ENCODE measurements at regions not wholly inside any gene's neighbourhood (a gene's known extent, or its start where the extent isn't known, plus 50 kb on each side); places are given as distances from the start of the nearest gene placed in this dataset.
"Not testable (repeated sequence)": the region's sequence is repeated elsewhere in the genome, so short reads cannot be mapped to it uniquely, and the experiment has no call there.

GRCh38 chr5:57002959-57003485 is 51.1 kb upstream of the MIER3 start:
- DNase-seq: no peak

DNA sequence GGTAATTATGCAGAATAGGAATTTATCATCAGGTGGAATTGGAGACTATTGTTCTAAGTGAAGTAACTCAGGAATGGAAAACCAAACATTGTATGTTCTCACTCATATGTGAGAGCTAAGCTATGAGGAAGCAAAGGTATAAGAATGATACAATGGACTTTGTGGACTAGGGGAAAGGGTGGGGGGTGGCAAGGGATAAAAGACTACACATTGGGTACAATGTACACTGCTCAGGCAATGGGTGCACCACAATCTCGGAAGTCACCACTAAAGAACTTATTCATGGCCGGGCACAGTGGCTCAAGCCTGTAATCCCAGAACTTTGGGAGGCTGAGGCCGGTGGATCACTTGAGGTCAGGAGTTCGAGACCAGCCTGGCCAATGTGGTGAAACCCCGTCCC is 51.6 kb upstream of the MIER3 start:
- DNase-seq: not testable (repeated sequence)

DNA sequence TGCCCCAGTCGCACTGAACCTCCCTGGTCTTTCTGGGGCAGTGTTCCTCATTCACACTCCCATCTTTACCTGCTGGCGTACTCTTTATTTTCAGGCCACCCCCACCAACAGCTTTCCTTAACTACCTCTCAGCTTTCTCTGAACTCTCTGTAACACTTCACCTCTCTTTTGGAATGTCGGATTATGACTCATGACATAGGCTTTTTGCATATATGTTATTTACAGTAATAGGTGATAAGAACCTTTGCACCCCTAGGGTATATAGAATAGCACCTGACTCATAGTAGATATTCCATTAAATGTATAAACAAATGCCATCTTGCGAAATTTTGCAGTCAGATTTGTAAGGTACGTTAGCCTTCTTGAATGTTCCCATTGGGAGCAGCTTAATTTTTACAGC is 52.9 kb upstream of the MIER3 start:
- DNase-seq: no peak

GRCh38 chr5:57007344-57007743 is 55.4 kb upstream of the MIER3 start:
- no peak for DNase-seq

GRCh38 chr5:57009811-57010210 is 57.9 kb upstream of the MIER3 start:
- no peak for DNase-seq

GRCh38 chr5:57010786-57011185 is 58.9 kb upstream of the MIER3 start:
- no peak for DNase-seq

DNA sequence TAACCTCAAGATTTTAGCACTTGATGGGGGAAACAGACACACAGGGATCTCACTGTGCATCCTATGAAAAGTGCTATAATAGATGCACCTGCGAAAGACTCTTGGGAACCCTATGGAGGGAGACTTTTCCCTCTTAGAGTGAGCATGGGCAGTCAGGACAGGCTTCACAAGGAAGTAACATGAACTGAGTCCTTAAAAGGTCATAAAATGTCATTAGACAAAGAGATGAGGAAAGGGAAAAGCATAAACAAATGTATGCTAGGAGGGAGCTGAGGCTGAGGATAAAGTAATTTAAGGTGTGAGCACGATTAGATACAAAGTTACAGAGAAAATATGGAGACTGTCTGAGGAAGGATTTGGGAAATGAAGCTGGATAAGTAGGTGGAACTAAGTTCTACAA is 60.6 kb upstream of the MIER3 start:
- DNase-seq: no peak

DNA sequence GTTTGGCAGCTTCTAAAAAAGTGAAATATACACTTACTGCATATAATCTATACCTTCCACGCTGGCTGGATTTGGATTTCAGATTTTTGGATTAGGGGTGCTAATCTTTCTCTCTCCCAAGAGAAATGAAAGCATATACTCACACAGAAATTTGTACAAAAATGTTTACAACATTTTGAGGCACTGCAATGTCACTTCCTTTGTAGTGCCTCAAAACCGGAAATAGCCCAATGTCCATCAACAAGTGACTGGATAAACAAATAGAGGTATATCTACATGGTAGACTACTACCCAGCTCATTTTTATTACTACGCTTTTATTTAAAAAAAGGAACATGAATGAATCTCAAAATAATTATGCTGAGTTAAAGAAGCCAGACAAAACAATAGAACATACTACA is 74.0 kb upstream of the MIER3 start:
- DNase-seq: no peak

GRCh38 chr5:57028161-57028560 is 76.2 kb upstream of the MIER3 start:
- DNase-seq: no peak

GRCh38 chr5:57032151-57032551 is 80.2 kb upstream of the MIER3 start:
- no peak for DNase-seq

DNA sequence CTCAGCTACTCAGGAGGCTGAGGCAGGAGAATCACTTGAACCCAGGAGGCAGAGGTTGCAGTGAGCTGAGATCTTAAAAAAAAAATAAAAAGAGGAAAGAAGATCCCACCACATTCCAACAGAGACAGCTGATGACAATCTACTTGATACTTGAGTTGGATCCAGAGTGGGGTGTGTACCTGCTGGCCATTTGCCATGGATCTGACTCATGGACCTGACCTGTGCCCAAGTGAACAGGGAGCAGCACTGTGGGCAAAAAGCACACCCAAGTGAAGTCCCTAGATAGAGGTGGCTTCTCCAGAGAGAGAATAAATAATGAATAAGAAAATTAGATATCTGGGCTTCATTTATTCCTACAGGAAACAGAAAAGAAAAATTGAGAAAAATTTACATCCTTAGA is 81.2 kb upstream of the MIER3 start:
- no peak for DNase-seq

- no peak for DNase-seq
These were observed 81.6 kb upstream of the MIER3 start for GRCh38 chr5:57033503-57033902.

- DNase-seq: no peak
These were observed 82.4 kb upstream of the MIER3 start for GRCh38 chr5:57034201-57034916.

- no peak for DNase-seq
These were observed 84.0 kb upstream of the MIER3 start for GRCh38 chr5:57035955-57036354.

- no peak for DNase-seq
These were observed 84.8 kb upstream of the MIER3 start for GRCh38 chr5:57036761-57037160.

DNA sequence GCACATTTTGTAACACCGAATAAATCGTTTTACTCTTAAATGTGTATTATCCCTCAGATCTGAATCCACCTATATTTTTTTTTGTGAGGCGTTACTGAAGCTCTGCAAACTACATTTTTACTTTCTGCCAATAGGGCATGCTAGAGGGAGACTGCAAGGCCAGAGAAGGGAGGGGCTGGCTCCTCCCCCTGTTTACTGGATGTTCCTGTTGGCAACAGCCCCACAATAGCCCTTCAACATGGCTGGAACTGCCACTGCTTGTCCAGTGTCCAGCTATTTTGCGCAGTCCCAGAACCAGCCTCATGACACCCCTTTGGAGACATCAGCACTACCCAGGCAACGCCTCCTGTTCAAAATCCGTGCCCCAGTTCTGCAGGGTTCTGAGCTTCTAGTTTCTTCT is 85.4 kb upstream of the MIER3 start:
- no peak for DNase-seq

- no peak for DNase-seq
These were observed 89.6 kb upstream of the MIER3 start for GRCh38 chr5:57041570-57041969.

DNA sequence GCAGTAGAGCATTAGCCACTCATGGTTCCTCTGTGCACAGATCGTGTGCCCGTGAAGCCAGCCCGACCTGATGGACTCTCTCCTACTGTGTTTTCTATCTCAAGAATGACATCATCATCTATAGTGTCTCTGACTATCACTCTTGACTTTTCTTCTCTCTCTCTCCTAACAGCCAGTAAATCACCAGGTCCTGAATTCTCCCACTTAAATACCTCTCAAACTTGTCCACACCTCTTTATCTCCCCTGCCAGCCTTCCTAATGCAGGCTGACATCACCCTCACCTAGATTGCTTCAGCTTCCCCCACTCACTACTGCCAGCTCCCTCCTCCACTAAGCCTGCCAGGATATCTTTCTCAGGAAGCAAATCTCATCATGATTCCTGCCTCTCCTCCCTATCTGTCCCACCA is 90.6 kb upstream of the MIER3 start:
- DNase-seq: no peak

DNA sequence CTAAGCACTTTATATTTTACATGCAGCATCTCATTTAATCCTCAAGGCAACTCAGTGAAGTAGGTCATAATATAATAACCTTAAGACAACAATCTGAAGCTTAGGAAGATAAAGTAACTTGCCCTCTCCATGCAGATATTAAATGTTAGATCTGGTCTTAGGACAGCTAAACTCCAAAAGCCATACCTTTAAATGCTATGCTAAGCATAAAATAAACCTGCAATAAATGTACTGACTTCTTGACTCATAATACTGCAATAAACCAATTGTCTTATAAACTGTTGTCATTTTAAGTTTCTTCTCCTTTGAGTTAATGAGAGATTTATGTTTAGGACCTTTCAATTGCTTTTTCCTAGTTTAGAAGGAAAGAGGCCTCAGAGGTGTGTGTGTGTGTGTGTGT is 102.2 kb upstream of the MIER3 start:
- no peak for DNase-seq

GRCh38 chr5:57054671-57055070 is 102.7 kb upstream of the MIER3 start:
- no peak for DNase-seq

GRCh38 chr5:57055731-57056130 is 103.8 kb upstream of the MIER3 start:
- no peak for DNase-seq

- DNase-seq: no peak
These were observed 110.1 kb upstream of the GPBP1 start for GRCh38 chr5:57063773-57064172.

- no peak for DNase-seq
These were observed 106.8 kb upstream of the GPBP1 start for GRCh38 chr5:57066924-57067596.

DNA sequence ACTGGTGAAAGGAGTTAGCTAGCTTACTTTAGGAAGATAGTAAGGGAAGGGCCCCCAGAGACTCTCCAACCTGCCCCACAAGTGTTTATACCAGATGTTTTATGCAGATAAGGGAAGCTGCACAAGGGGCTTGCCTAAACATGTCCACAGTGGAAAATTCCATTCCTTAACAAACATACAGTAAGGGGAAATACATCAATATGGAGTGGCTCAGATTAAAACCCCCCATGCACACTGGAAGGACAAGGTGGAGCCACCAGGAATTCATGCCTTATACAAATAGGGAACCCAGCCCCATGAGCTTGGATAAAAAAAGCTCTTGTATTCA is 106.3 kb upstream of the GPBP1 start:
- no peak for DNase-seq

Measured in activated CD4-positive, alpha-beta T cell treated with anti-CD3 and anti-CD28 coated beads for 4 hours (primary cell).